ENCODE measurements at regions not wholly inside any gene's neighbourhood (a gene's known extent, or its start where the extent isn't known, plus 50 kb on each side); places are given as distances from the start of the nearest gene placed in this dataset.

- no peaks in the 10 kb centered on the region for H3K9me3 ChIP-seq (ENCODE audit: insufficient read depth, low read depth, low read length)
- H3K27me3 ChIP-seq (ENCODE audit: insufficient read depth, low read length): no peaks in the 10 kb centered on the region
- H3K27ac ChIP-seq (ENCODE audit: low read depth, low read length): no peak overlapping the region
- no peak overlapping the region for H3K9ac ChIP-seq (ENCODE audit: low read depth, low read length)
- no peak overlapping the region for H3K4me3 ChIP-seq (ENCODE audit: low read length)
- WGBS: 96% methylated on average over 4 of the region's 4 CpGs
- peaks cover 9% of the 10 kb centered on the region; the same call in 1 of the 2 replicates for H3K4me1 ChIP-seq (ENCODE audit: insufficient read depth, low read length)
- H3K36me3 ChIP-seq (ENCODE audit: insufficient read depth, low read length): no peaks in the 10 kb centered on the region
These were observed 222.4 kb downstream of the CD83 start for GRCh38 chr6:14339711-14340584.

- H3K4me1 ChIP-seq (ENCODE audit: insufficient read depth, low read length): peaks cover 10% of the 10 kb centered on the region; the same call in 1 of the 2 replicates
- H3K27ac ChIP-seq (ENCODE audit: low read depth, low read length): no peak overlapping the region
- no peak overlapping the region for H3K9ac ChIP-seq (ENCODE audit: low read depth, low read length)
- no peaks in the 10 kb centered on the region for H3K36me3 ChIP-seq (ENCODE audit: insufficient read depth, low read length)
- H3K27me3 ChIP-seq (ENCODE audit: insufficient read depth, low read length): no peaks in the 10 kb centered on the region
- 0 out of 2 replicates have a peak, but pooled peaks cover 3% of the 10 kb centered on the region for H3K9me3 ChIP-seq (ENCODE audit: insufficient read depth, low read depth, low read length)
- no peak overlapping the region for H3K4me3 ChIP-seq (ENCODE audit: low read length)
- 31% methylated on average over 2 of the region's 6 CpGs for WGBS
These were observed 226.9 kb downstream of the CD83 start for GRCh38 chr6:14344486-14344885.

GRCh38 chr6:14348389-14348788 lies 230.8 kb downstream of the CD83 start:
- H3K4me3 ChIP-seq (ENCODE audit: low read length): no peak overlapping the region
- no peaks in the 10 kb centered on the region for H3K27me3 ChIP-seq (ENCODE audit: insufficient read depth, low read length)
- H3K9ac ChIP-seq (ENCODE audit: low read depth, low read length): no peak overlapping the region
- H3K27ac ChIP-seq (ENCODE audit: low read depth, low read length): no peak overlapping the region
- H3K9me3 ChIP-seq (ENCODE audit: insufficient read depth, low read depth, low read length): peaks cover 3% of the 10 kb centered on the region; the same call in 1 of the 2 replicates
- H3K36me3 ChIP-seq (ENCODE audit: insufficient read depth, low read length): no peaks in the 10 kb centered on the region
- H3K4me1 ChIP-seq (ENCODE audit: insufficient read depth, low read length): peaks cover 10% of the 10 kb centered on the region; the same call in 1 of the 2 replicates
- WGBS: no CpG with 5 or more reads among the region's 1 CpG

- H3K9ac ChIP-seq (ENCODE audit: low read depth, low read length): no peak overlapping the region
- no peak overlapping the region for H3K4me3 ChIP-seq (ENCODE audit: low read length)
- peaks cover 3% of the 10 kb centered on the region; the same call in 1 of the 2 replicates for H3K9me3 ChIP-seq (ENCODE audit: insufficient read depth, low read depth, low read length)
- H3K27me3 ChIP-seq (ENCODE audit: insufficient read depth, low read length): no peaks in the 10 kb centered on the region
- H3K27ac ChIP-seq (ENCODE audit: low read depth, low read length): no peak overlapping the region
- H3K36me3 ChIP-seq (ENCODE audit: insufficient read depth, low read length): no peaks in the 10 kb centered on the region
- WGBS: 92% methylated on average over 1 of the region's 2 CpGs
- H3K4me1 ChIP-seq (ENCODE audit: insufficient read depth, low read length): peaks cover 5% of the 10 kb centered on the region; the same call in 1 of the 2 replicates
These were observed 231.9 kb downstream of the CD83 start for GRCh38 chr6:14349507-14349906.

- 90% methylated on average over 6 of the region's 6 CpGs for WGBS
- Histone ChIP-seq H3K27ac (ENCODE audit: low read depth, low read length) (no peak overlapping the region), H3K36me3 (ENCODE audit: insufficient read depth, low read length) (no peaks in the 10 kb centered on the region), H3K4me1 (ENCODE audit: insufficient read depth, low read length) (no peaks in the 10 kb centered on the region; the same call in 1 of the 2 replicates), H3K9ac (ENCODE audit: low read depth, low read length) (no peak overlapping the region), H3K9me3 (ENCODE audit: insufficient read depth, low read depth, low read length) (peaks cover 3% of the 10 kb centered on the region; the same call in 1 of the 2 replicates), H3K4me3 (ENCODE audit: low read length) (no peak overlapping the region), H3K27me3 (ENCODE audit: insufficient read depth, low read length) (no peaks in the 10 kb centered on the region)
These were observed 232.6 kb downstream of the CD83 start for GRCh38 chr6:14350210-14350609.

GRCh38 chr6:14353281-14353680 lies 235.7 kb downstream of the CD83 start:
- peaks cover 3% of the 10 kb centered on the region; the same call in 1 of the 2 replicates for H3K4me1 ChIP-seq (ENCODE audit: insufficient read depth, low read length)
- H3K36me3 ChIP-seq (ENCODE audit: insufficient read depth, low read length): no peaks in the 10 kb centered on the region
- no peaks in the 10 kb centered on the region for H3K27me3 ChIP-seq (ENCODE audit: insufficient read depth, low read length)
- no peak overlapping the region for H3K9ac ChIP-seq (ENCODE audit: low read depth, low read length)
- H3K4me3 ChIP-seq (ENCODE audit: low read length): no peak overlapping the region
- H3K9me3 ChIP-seq (ENCODE audit: insufficient read depth, low read depth, low read length): peaks cover 3% of the 10 kb centered on the region; the same call in 1 of the 2 replicates
- no peak overlapping the region for H3K27ac ChIP-seq (ENCODE audit: low read depth, low read length)
- 90% methylated on average over 2 of the region's 3 CpGs for WGBS

- peaks cover 8% of the 10 kb centered on the region for H3K4me1 ChIP-seq (ENCODE audit: insufficient read depth, low read length)
- no peaks in the 10 kb centered on the region for H3K27me3 ChIP-seq (ENCODE audit: insufficient read depth, low read length)
- 98% methylated on average over 2 of the region's 2 CpGs for WGBS
- no peak overlapping the region for H3K9ac ChIP-seq (ENCODE audit: low read depth, low read length)
- H3K36me3 ChIP-seq (ENCODE audit: insufficient read depth, low read length): no peaks in the 10 kb centered on the region
- H3K9me3 ChIP-seq (ENCODE audit: insufficient read depth, low read depth, low read length): peaks cover 1% of the 10 kb centered on the region; the same call in 1 of the 2 replicates
- H3K27ac ChIP-seq (ENCODE audit: low read depth, low read length): no peak overlapping the region
- H3K4me3 ChIP-seq (ENCODE audit: low read length): no peak overlapping the region
These were observed 236.2 kb downstream of the CD83 start for GRCh38 chr6:14353798-14354197.

- Histone ChIP-seq H3K27me3 (ENCODE audit: insufficient read depth, low read length) (no peaks in the 10 kb centered on the region), H3K36me3 (ENCODE audit: insufficient read depth, low read length) (no peaks in the 10 kb centered on the region), H3K4me1 (ENCODE audit: insufficient read depth, low read length) (peaks cover 19% of the 10 kb centered on the region), H3K27ac (ENCODE audit: low read depth, low read length) (no peak overlapping the region), H3K4me3 (ENCODE audit: low read length) (no peak overlapping the region), H3K9ac (ENCODE audit: low read depth, low read length) (no peak overlapping the region), H3K9me3 (ENCODE audit: insufficient read depth, low read depth, low read length) (no peaks in the 10 kb centered on the region; the same call in 1 of the 2 replicates)
- WGBS: 96% methylated on average over 5 of the region's 5 CpGs
These were observed 237.5 kb downstream of the CD83 start for GRCh38 chr6:14354919-14355572.

GRCh38 chr6:14359438-14359837 lies 241.9 kb downstream of the CD83 start:
- 89% methylated on average over 5 of the region's 5 CpGs for WGBS
- Histone ChIP-seq H3K4me1 (ENCODE audit: insufficient read depth, low read length) (peaks cover 34% of the 10 kb centered on the region), H3K27ac (ENCODE audit: low read depth, low read length) (no peak overlapping the region), H3K36me3 (ENCODE audit: insufficient read depth, low read length) (no peaks in the 10 kb centered on the region), H3K27me3 (ENCODE audit: insufficient read depth, low read length) (no peaks in the 10 kb centered on the region), H3K9ac (ENCODE audit: low read depth, low read length) (no peak overlapping the region), H3K4me3 (ENCODE audit: low read length) (no peak overlapping the region), H3K9me3 (ENCODE audit: insufficient read depth, low read depth, low read length) (no peaks in the 10 kb centered on the region)

GRCh38 chr6:14360565-14360964 lies 243.0 kb downstream of the CD83 start:
- peaks cover 34% of the 10 kb centered on the region for H3K4me1 ChIP-seq (ENCODE audit: insufficient read depth, low read length)
- no peak overlapping the region for H3K4me3 ChIP-seq (ENCODE audit: low read length)
- H3K27me3 ChIP-seq (ENCODE audit: insufficient read depth, low read length): no peaks in the 10 kb centered on the region
- no peaks in the 10 kb centered on the region for H3K36me3 ChIP-seq (ENCODE audit: insufficient read depth, low read length)
- no peak overlapping the region for H3K27ac ChIP-seq (ENCODE audit: low read depth, low read length)
- no peak overlapping the region for H3K9ac ChIP-seq (ENCODE audit: low read depth, low read length)
- H3K9me3 ChIP-seq (ENCODE audit: insufficient read depth, low read depth, low read length): no peaks in the 10 kb centered on the region
- 91% methylated on average over 7 of the region's 7 CpGs for whole genome bisulfite sequencing

GRCh38 chr6:14361297-14361696 lies 243.7 kb downstream of the CD83 start:
- Histone ChIP-seq H3K9me3 (ENCODE audit: insufficient read depth, low read depth, low read length) (no peaks in the 10 kb centered on the region), H3K27ac (ENCODE audit: low read depth, low read length) (no peak overlapping the region), H3K36me3 (ENCODE audit: insufficient read depth, low read length) (no peaks in the 10 kb centered on the region), H3K4me3 (ENCODE audit: low read length) (no peak overlapping the region), H3K4me1 (ENCODE audit: insufficient read depth, low read length) (peaks cover 34% of the 10 kb centered on the region), H3K9ac (ENCODE audit: low read depth, low read length) (no peak overlapping the region), H3K27me3 (ENCODE audit: insufficient read depth, low read length) (no peaks in the 10 kb centered on the region)
- 92% methylated on average over 1 of the region's 2 CpGs for WGBS
